NCI-H446 (cell line): ENCODE measurements at regions not wholly inside any gene's neighbourhood (a gene's known extent, or its start where the extent isn't known, plus 50 kb on each side); places are given as distances from the start of the nearest gene placed in this dataset.

Experiments used
- DNase-seq, 2 experiments: peaks; one replicate each; lab custom pipeline; 2025; lab: John Stamatoyannopoulos, UW

GRCh38 chr3:186411994-186412393 is 50.0 kb upstream of the DGKG start:
- no peak for DNase-seq
